GM12875 (cell line): ENCODE measurements at regions not wholly inside any gene's neighbourhood (a gene's known extent, or its start where the extent isn't known, plus 50 kb on each side); places are given as distances from the start of the nearest gene placed in this dataset.
"Not testable (repeated sequence)": the region's sequence is repeated elsewhere in the genome, so short reads cannot be mapped to it uniquely, and the experiment has no call there.

Experiments used
- H3K4me3 ChIP-seq: one replicate; pipeline ENCODE4 v1.5.1; 2011; ENCODE audit warnings: low read depth, low read length, control low read depth
- CTCF ChIP-seq: IDR thresholded peaks from 2 replicates; pipeline ENCODE4 v1.5.1; 2011; ENCODE audit warnings: low read depth, mild to moderate bottlenecking, control low read depth, inconsistent platforms, low read length, moderate library complexity, borderline replicate concordance; ENCODE audit not compliant: insufficient read depth

- no peak overlapping the region for H3K4me3 ChIP-seq
- TF ChIP-seq CTCF, result no peak
These were observed 550.0 kb upstream of the SYT4 start for GRCh38 chr18:43827311-43827710.

GRCh38 chr18:43830303-43830702, 553.0 kb upstream of the SYT4 start:
- no peak for TF ChIP-seq CTCF
- no peak overlapping the region for H3K4me3 ChIP-seq

- no peak overlapping the region for H3K4me3 ChIP-seq
- TF ChIP-seq CTCF, result no peak
These were observed 553.7 kb upstream of the SYT4 start for GRCh38 chr18:43830947-43831346.

GRCh38 chr18:43846299-43846698, 569.0 kb upstream of the SYT4 start:
- TF ChIP-seq CTCF, result no peak
- no peak overlapping the region for H3K4me3 ChIP-seq

GRCh38 chr18:43847164-43848091, 570.1 kb upstream of the SYT4 start:
- no peak overlapping the region for H3K4me3 ChIP-seq
- TF ChIP-seq CTCF, result no peak

GRCh38 chr18:43849831-43850230, 572.5 kb upstream of the SYT4 start:
- H3K4me3 ChIP-seq, result not testable (repeated sequence)

GRCh38 chr18:43855376-43855775, 578.1 kb upstream of the SYT4 start:
- TF ChIP-seq CTCF, result no peak
- no peak overlapping the region for H3K4me3 ChIP-seq
